Thoracic aorta (tissue), 2 donors: ENCODE measurements at regions not wholly inside any gene's neighbourhood (a gene's known extent, or its start where the extent isn't known, plus 50 kb on each side); places are given as distances from the start of the nearest gene placed in this dataset.
"Not testable (repeated sequence)": the region's sequence is repeated elsewhere in the genome, so short reads cannot be mapped to it uniquely, and the experiment has no call there.

Experiments
- ATAC-seq: fragments of 150-250 bp; one replicate; pipeline ENCODE4 v1.8.0; 2017; ENCODE audit warnings: low read depth; ENCODE audit not compliant: insufficient number of reproducible peaks, low FRiP score
- DNase-seq: peaks from one replicate; pipeline ENCODE4 v3.0.0-alpha.2; 2020; ENCODE audit warnings: low spot score
- H3K27ac ChIP-seq, 2 donors: fragments of 200-600 bp; sonication (generic); 1 replicate in 1 of 2; 2 replicates in 1 of 2; pipeline ENCODE4 v1.5.1; 2016; ENCODE audit warnings: mild to moderate bottlenecking in 2 of 2, moderate library complexity in 2 of 2
- H3K27me3 ChIP-seq: fragments of 200-600 bp; sonication (generic); replicated peaks from 2 replicates; pipeline ENCODE4 v1.6.0; 2016; ENCODE audit warnings: mild to moderate bottlenecking; ENCODE audit not compliant: insufficient read depth
- H3K36me3 ChIP-seq: fragments of 200-600 bp; sonication (generic); one replicate; pipeline ENCODE4 v1.5.1; 2016
- H3K4me1 ChIP-seq, 2 donors: fragments of 200-600 bp; sonication (generic); 1 replicate in 1 of 2; 2 replicates in 1 of 2; pipeline versions ENCODE4 v1.5.1 to v1.6.0; 2016; ENCODE audit warnings: low read depth in 2 of 2, mild to moderate bottlenecking in 1 of 2; ENCODE audit not compliant: control insufficient read depth in 1 of 2
- H3K4me3 ChIP-seq: fragments of 200-600 bp; sonication (generic); 2 replicates; pipeline ENCODE4 v1.5.1; 2016; ENCODE audit warnings: mild to moderate bottlenecking
- H3K9me3 ChIP-seq: fragments of 200-600 bp; sonication (generic); 2 replicates; pipeline ENCODE4 v1.5.1; 2016
- TF ChIP-seq, protein P1 (sequence below): fragments of 200-600 bp; sonication (generic); IDR thresholded peaks from one replicate; pipeline ENCODE4 v1.5.1; 2019; ENCODE audit warnings: antibody characterized with exemption

DNA sequence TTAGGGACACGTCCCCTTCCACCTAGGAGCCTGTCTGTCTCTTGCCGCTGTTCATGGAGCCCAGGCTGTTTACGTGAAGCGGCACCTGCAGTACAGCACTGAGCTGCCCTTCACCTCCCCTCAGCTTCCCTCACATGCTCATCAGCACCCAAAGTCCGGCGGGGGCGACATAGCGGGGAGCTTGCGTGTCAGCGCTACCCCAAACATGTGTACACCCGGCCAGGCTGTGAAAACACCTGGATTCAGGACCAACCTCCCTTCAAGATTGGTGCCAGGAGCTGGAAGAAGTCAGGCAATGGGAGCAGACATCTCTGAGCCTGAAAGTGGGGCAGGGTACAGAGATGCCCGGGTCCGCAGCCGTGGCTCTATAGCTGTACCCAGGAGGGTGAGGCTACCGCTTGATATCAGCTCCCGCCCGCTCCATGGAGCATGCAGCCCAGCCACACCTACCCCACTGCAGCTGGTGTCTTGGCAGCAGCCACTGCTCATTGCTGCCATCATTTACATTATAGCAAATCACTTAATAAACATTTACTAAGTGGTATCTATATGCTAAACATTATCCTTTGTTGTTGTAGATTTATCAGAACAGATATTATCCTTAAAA is 712.1 kb downstream of the CDH9 start:
- ATAC-seq (no peak), DNase-seq (no peak)
- TF ChIP-seq, protein P1, sequence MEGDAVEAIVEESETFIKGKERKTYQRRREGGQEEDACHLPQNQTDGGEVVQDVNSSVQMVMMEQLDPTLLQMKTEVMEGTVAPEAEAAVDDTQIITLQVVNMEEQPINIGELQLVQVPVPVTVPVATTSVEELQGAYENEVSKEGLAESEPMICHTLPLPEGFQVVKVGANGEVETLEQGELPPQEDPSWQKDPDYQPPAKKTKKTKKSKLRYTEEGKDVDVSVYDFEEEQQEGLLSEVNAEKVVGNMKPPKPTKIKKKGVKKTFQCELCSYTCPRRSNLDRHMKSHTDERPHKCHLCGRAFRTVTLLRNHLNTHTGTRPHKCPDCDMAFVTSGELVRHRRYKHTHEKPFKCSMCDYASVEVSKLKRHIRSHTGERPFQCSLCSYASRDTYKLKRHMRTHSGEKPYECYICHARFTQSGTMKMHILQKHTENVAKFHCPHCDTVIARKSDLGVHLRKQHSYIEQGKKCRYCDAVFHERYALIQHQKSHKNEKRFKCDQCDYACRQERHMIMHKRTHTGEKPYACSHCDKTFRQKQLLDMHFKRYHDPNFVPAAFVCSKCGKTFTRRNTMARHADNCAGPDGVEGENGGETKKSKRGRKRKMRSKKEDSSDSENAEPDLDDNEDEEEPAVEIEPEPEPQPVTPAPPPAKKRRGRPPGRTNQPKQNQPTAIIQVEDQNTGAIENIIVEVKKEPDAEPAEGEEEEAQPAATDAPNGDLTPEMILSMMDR = no peak
- Histone ChIP-seq H3K27ac (no peak overlapping the region), H3K4me1 (no peaks in the 10 kb centered on the region), H3K9me3 (no peaks in the 10 kb centered on the region), H3K36me3 (no peaks in the 10 kb centered on the region), H3K27me3 (no peaks in the 10 kb centered on the region), H3K4me3 (no peak overlapping the region)

DNA sequence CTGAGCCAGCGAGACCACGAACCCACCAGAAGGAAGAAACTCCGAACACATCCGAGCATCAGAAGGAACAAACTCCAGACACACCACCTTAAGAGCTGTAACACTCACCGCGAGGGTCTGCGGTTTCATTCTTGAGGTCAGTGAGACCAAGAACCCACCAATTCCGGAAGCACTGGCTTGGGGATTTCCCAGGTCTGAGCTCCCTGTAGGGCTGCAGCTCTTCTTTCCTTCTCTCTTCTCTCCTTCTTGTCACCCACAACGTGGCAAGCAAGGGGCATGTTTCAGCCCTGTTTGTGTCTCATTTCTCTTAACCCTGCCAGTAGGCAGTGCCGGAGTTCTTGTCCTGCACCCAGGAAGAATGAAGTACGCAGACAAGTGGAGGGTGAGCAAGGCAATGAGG is 713.0 kb downstream of the CDH9 start:
- not testable (repeated sequence) for H3K36me3 ChIP-seq, ATAC-seq, H3K9me3 ChIP-seq, DNase-seq, H3K27me3 ChIP-seq, H3K4me3 ChIP-seq, H3K27ac ChIP-seq, H3K4me1 ChIP-seq

DNA sequence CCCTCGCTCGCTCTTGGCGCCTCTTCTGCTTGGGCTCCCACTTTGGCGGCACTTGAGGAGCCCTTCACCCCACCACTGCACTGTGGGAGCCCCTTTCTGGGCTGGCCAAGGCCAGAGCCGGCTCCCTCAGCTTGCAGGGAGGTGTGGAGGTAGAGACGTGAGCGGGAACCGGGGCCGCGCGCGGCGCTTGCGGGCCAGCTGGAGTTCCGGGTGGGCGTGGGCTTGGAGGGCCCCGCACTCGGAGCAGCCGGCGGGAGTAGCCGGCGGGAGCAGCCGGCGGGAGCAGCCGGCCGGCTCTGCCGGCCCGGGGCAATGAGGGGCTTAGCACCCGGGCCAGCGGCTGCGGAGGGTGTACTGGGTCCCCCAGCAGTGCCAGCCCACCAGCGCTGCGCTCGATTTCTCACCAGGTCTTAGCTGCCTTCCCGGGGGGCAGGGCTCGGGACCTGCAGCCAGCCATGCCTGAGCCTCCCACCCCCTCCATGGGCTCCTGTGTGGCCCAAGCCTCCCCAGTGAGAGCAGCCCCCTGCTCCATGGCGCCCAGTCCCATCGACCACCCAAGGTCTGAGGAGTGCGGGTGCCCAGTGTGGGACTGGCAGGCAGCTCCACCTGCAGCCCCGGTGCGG is 714.0 kb downstream of the CDH9 start:
- not testable (repeated sequence) for H3K36me3 ChIP-seq, H3K9me3 ChIP-seq, ATAC-seq, H3K4me3 ChIP-seq, H3K4me1 ChIP-seq, DNase-seq, H3K27ac ChIP-seq, H3K27me3 ChIP-seq

DNA sequence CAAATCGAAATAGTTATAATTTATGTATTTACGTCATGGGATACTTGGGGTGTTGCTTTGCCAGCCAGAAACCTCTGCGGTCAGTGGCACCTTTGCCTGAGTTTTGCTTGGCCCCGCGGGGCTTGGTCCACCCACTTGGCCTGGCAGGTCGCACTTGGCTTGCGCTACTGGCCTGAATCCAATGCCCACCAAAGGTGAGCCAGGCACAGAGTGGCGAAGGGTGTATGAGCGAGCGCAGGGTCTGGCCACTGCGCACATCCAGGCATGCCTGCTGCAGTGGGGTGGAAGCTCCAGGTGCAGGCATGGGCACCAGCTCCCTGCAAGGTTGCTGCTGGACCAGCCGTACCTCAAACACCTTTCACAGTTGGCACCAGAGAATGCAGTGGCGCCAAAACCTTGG is 714.6 kb downstream of the CDH9 start:
- ATAC-seq = no peak
- DNase-seq = no peak
- no peak overlapping the region for H3K4me3 ChIP-seq
- TF ChIP-seq, protein P1 = no peak
- H3K36me3 ChIP-seq = no peaks in the 10 kb centered on the region
- no peaks in the 10 kb centered on the region for H3K27me3 ChIP-seq
- no peaks in the 10 kb centered on the region for H3K9me3 ChIP-seq
- no peaks in the 10 kb centered on the region for H3K4me1 ChIP-seq
- H3K27ac ChIP-seq = no peak overlapping the region

DNA sequence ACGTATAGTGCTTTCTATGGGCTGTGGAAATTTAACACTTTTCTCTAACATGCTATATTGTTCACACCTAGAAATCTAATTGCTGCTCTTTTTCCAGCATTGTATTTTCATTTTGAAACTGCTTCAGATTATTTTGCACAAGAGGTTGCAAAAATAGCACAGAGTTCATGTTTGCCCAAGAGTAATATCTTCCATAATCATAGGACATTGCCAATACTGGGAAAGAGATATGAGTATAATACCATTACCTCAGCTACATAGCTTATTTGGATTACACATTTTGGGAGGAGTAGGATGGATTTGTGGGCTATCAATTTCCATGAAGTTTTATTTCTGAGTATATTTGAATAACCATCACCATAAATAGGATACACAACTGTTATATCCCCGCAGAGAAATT is 717.1 kb downstream of the CDH9 start:
- Histone ChIP-seq H3K27me3 (no peaks in the 10 kb centered on the region), H3K4me1 (no peaks in the 10 kb centered on the region), H3K36me3 (no peaks in the 10 kb centered on the region), H3K27ac (no peak overlapping the region), H3K4me3 (no peak overlapping the region), H3K9me3 (no peaks in the 10 kb centered on the region)
- TF ChIP-seq, protein P1 = no peak
- no peak for ATAC-seq
- no peak for DNase-seq

DNA sequence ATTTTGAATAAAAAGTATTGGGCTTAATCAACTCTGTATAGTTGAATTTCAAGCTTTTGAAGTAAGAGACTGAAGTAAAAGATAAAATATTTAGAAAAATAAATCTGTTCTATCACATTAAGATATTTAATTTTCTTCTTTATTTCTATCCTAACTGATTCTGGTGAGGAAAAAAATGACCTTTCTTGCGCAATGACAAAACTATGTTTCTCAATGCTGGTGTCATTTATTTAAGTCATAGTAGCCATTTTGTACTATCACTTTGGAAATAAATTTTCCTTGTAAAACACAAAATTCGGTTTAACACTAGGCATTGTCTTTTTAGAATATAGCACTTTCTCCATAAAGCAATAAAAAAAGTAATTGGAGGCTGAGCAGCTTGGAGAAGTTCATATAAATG is 728.0 kb downstream of the CDH9 start:
- no peak overlapping the region for H3K4me3 ChIP-seq
- H3K9me3 ChIP-seq = no peaks in the 10 kb centered on the region
- no peaks in the 10 kb centered on the region for H3K27me3 ChIP-seq
- no peak overlapping the region for H3K27ac ChIP-seq
- TF ChIP-seq, protein P1 = no peak
- no peaks in the 10 kb centered on the region for H3K4me1 ChIP-seq
- H3K36me3 ChIP-seq = no peaks in the 10 kb centered on the region
- no peak for ATAC-seq
- DNase-seq = no peak
